ENCODE measurements at regions not wholly inside any gene's neighbourhood (a gene's known extent, or its start where the extent isn't known, plus 50 kb on each side); places are given as distances from the start of the nearest gene placed in this dataset.
"Not testable (repeated sequence)": the region's sequence is repeated elsewhere in the genome, so short reads cannot be mapped to it uniquely, and the experiment has no call there.

- DNase-seq = no peak
These were observed 195.5 kb downstream of the CDCA7 start for GRCh38 chr2:173550143-173550542.

DNA sequence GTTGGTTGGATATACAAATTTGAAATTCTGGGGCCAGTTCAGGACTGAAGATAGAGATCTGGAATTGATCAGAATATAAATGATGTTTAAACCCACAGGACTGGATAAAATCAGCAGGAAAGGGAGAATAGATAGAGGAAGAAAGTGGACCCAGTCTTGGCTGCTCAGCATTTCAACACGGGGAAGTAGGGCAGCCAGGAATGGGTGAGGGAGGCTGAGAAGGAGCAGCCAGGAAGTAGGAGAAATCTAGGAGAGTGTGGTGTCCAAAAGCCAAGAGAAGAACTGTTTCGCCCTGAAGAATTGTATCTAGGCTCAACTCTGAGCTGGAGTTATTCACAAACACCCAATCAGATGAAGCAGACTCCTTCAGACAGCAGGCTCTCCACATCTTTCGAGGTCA lies 197.9 kb downstream of the CDCA7 start:
- no peak for DNase-seq

DNA sequence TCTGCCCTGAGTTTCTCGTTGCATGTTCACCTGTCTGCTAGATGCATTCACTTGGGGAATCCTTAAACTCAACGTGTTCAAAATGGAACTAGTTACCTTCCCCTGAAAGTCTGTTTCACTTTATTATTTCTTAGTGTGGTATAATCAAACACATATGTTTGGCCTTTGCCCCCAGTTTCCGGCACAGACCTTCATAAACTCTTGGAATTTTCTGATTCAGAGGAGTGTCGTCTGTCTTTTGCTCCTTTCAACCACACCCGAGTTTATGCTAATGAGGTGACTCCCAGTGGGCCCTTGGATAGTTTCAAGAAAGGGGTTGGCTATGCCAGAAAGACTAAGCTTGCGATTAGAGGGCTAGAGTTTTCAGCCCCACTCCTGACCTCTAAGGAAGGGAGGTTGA lies 198.9 kb downstream of the CDCA7 start:
- DNase-seq = no peak

GRCh38 chr2:173555833-173556232 lies 201.2 kb downstream of the CDCA7 start:
- peak; percentile 53 for DNase-seq

DNA sequence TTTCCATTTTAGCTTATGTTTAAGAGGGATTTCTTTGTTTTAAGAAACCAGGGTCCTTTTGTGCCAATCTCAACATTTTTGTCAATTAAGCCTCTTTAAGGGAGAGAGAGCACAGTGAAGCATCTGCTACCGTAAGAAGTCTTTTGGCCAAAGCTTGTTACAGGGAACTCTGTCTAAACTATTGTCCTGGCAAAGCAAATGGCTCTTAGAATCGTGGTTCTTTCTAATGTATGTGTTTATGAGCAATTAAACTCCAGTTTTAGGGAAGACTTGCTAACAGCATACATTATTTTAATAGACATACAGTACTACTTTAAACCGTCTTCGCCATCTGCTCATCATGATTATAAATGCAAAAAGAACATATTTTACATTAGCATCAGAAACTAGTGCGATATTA lies 202.1 kb downstream of the CDCA7 start:
- DNase-seq = no peak

DNA sequence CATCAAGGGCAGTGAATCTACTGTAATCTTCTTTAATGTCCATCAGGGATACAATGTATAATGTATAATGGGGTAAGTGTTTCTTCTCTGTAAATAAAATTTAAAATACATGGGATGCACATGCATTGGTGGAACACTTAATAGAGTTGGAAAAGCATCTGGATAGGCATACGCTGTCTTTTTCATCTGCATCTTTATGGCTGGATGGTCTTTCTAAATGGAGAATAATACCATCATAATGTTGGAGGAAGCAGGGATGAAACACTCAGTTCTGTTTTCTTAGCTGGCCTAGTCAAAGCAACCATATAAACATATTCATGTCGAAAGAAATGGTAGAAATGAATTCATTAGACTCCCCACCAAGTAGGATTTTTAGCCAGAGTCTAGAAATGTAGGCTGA lies 202.8 kb downstream of the CDCA7 start:
- no peak for DNase-seq

DNA sequence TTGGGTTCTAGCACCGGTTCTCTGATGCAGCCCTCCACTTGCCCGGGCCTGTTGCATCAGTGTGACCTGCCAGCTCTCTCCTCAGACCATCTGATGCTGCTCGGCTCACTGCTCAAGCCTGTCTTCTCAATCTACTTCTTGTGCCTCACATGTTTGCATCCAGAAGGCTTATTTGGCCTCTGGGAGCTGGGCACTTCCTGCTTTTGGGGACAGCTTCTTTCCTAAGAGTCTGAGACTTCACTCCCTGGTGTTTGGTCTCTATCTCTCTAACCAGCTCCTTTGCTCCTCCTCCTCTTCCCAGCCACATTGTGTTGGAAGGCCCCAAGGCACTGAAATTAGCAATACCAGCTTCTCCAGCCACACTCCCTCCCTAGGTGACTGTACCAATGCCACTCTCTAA lies 212.8 kb downstream of the CDCA7 start:
- peak; percentile 70 for DNase-seq

DNA sequence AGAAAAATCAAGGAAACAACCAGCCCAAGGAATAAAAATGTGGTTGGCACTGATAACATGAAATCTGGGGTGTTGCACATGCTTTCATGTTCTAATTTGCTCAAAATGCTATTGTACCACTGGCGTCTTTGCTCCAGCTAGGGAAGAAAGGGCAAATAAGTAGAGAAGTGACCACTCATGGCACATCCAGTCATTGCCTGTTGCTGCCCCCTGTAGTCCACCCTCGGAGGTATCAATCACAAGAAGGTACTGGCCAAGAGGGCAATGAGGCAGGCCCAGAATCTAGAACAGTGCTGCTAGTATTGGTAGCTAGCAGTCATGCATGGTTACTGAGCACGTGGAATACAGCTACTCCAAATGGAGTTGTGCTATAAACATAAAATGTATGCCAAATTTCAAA lies 213.4 kb downstream of the CDCA7 start:
- no peak for DNase-seq

GRCh38 chr2:173571021-173571821 lies 216.5 kb downstream of the CDCA7 start:
- DNase-seq = peak; percentile 91

- DNase-seq = no peak
These were observed 217.4 kb downstream of the CDCA7 start for GRCh38 chr2:173571887-173572680.

DNA sequence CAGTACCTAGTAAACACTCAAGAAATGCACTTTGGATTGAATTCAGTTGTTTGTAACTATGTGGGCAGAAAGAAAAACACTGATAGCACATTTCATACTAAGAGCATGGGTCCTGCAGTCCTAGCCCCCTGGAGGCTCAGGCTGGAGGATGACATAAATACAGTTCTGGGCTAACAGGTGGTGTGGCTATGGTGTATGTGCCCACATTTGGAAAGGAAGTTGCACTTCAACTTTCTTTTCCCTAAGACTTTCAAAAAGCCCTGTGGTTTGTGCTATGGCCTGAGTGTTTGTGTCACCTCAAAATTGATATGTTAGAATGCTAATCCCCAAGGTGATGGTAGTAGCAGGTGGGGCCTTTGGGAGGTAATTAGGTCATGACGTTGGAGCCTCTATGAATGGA lies 218.2 kb downstream of the CDCA7 start:
- DNase-seq = no peak

- DNase-seq = not testable (repeated sequence)
These were observed 219.1 kb downstream of the CDCA7 start for GRCh38 chr2:173573782-173574181.

DNA sequence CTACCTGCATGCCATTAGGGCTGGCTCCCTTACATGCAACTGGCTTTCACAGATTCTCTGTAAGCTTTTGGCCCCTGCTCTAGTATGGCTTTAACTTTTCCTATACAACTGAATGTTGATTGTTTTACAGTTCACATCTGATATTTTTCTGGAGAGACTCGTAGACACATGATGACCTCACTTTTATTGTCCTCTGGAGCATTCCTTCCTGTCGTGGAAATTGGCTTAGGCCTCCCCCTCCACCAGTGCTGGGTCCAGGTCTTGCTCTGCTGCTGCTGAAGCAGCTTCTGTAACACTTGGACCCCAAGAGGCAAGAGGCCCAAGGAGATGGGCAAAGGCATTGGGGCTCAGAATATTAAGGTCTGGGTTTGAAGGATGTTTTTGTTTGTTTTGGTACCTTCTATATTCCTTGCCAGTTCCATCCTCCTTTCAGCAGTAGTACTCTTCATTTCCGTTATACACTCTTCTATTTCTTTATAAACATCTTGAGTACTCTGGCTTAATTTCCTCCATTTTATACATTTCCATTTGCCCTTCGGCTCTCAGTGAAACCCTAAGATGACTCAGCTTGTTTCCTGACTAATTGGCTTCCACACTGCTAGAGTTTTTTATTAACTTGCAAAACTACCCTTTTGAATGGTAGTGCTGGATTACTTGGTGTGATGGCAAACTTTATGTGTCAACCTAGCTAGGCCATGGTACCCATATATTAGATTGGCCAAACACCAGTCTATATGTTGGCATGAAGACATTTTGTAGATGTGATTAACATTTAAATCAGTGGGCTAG lies 219.8 kb downstream of the CDCA7 start:
- no peak for DNase-seq

DNA sequence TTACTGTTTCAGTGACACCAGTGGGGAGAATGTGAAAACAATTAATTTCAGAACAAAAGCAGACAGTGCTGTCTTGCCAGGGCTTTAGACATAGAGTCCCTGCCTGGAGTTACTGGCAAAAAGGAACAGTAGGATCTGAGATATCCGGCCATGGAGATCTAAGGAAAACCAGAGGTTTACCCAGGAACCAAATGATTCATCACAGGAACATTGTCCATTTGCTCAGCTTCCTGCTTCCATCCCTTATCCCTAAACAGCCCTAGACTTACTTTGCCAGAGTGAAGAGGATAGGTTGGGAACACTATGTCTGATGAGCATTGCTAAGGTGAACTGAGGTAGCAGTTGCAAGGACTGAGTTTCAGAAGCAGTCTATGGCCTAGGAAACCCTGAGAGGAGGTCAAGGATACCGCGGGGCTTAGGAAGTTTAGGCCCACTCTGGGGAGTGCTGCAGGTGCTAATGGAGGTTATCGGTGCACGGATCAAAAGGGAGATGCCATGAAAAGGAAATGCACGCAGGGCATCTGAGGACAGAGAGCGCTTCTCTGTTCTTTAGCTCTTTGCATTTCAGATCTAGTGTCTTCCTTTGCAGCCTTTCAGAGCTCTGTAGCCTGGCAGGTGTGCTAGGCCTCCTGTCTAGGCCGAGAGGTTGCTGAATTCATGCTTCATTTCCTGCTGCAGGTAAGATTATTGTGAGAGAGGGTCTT lies 223.9 kb downstream of the CDCA7 start:
- no peak for DNase-seq

DNA sequence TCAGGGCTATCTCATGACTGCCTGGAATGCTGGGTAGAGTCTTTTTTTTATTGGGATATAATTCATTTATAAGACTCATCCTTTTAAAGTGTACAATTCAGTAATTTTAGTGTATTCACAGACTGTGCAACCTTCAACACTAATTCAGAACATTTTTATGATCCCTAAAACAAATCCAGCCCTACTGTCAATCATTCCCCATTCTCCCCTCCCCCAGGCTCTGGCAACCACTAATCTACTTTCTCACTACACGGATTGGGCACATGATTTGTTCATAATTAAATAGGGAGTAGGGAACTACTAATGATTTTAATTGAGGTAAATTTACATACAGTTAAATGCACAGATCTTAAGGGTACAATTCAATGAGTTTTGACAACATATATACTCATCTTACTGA lies 225.7 kb downstream of the CDCA7 start:
- no peak for DNase-seq

GRCh38 chr2:173580956-173581355 lies 226.3 kb downstream of the CDCA7 start:
- no peak for DNase-seq

GRCh38 chr2:173583196-173583595 lies 228.5 kb downstream of the CDCA7 start:
- DNase-seq = no peak

DNA sequence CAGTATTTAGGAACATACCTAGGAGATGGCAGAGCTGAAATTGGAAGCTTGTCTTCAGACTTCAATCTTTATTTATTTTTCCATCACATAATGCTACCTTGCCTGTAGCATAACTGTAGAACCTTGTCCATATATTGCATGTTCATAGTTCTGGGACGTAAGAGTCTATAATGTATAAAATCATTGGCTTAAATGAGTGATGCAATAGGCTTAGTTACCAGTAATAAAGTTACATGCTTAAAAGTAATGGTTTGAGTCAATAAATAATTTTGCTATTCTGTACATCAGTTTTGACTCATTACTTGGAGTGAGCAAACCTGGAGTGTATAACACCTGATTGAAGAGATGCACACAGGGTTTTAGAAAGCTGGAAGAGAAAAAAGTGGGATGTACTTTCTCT lies 229.3 kb downstream of the CDCA7 start:
- no peak for DNase-seq

- no peak for DNase-seq
These were observed 230.2 kb downstream of the CDCA7 start for GRCh38 chr2:173584676-173585458.

DNA sequence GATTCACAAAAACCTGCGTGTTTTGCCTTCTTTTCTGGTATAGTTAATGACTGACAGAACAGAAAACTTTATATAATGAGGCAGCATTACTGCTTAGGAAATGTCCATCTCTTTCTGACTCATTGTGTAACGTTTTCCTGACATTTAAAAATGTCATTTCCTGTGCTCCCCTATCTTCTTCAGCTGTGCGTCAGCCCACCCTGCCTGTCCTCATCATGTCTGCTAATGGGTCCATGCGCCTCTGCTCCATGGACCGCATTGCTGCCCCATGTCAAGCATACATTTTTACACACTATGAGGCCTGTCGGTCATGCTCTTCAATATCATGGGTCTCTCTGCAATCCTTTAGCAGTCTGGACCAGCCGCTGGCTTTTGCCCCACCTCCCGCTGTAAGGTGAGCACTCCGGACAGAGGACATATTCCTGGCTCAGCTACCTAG lies 234.3 kb downstream of the CDCA7 start:
- no peak for DNase-seq

GRCh38 chr2:173589604-173590275 lies 235.1 kb downstream of the CDCA7 start:
- DNase-seq = no peak
